ENCODE measurements at regions not wholly inside any gene's neighbourhood (a gene's known extent, or its start where the extent isn't known, plus 50 kb on each side); places are given as distances from the start of the nearest gene placed in this dataset.

GRCh38 chr3:8363200-8363599 lies 138.4 kb upstream of the LMCD1 start:
- TF ChIP-seq POLR2AphosphoS5 (IDR thresholded peaks at IDR 0.05) (no peak), CTCF (IDR thresholded peaks at IDR 0.05; ENCODE audit: poor library complexity, severe bottlenecking) (no peak), EZH2 (IDR thresholded peaks at IDR 0.05; ENCODE audit: borderline replicate concordance, insufficient read depth, low read length, poor library complexity, severe bottlenecking) (no peak), MXI1 (conservative IDR thresholded peaks at IDR 0.05; ENCODE audit: poor library complexity, severe bottlenecking) (no peak), EP300 (conservative IDR thresholded peaks at IDR 0.05; ENCODE audit: poor library complexity, severe bottlenecking) (no peak), SMC3 (conservative IDR thresholded peaks at IDR 0.05; ENCODE audit: poor library complexity) (no peak), TAF1 (IDR thresholded peaks at IDR 0.05; ENCODE audit: low read depth) (no peak), REST (IDR thresholded peaks at IDR 0.05; ENCODE audit: borderline replicate concordance) (no peak)
